Astrocyte of the cerebellum (primary cell): ENCODE measurements at regions not wholly inside any gene's neighbourhood (a gene's known extent, or its start where the extent isn't known, plus 50 kb on each side); places are given as distances from the start of the nearest gene placed in this dataset.

ENCODE experiments used
- DNase-seq: peaks from one replicate; pipeline ENCODE4 v3.0.0-alpha.2; 2011; ENCODE audit warnings: low read depth
- H3K4me3 ChIP-seq: 2 replicates; pipeline ENCODE4 v1.5.1; 2011; ENCODE audit warnings: mild to moderate bottlenecking, low read depth, low read length, moderate library complexity
- CTCF ChIP-seq: IDR thresholded peaks from 2 replicates; pipeline ENCODE4 v1.5.1; 2012; ENCODE audit warnings: low read length, low read depth, moderate library complexity, mild to moderate bottlenecking; ENCODE audit errors: missing control alignments
- in situ Hi-C: cut with HindIII; loops from 2 replicates; pipeline ENCODE4 v1.10.0; 2017; ENCODE audit warnings: low sequenced_read_pairs

DNA sequence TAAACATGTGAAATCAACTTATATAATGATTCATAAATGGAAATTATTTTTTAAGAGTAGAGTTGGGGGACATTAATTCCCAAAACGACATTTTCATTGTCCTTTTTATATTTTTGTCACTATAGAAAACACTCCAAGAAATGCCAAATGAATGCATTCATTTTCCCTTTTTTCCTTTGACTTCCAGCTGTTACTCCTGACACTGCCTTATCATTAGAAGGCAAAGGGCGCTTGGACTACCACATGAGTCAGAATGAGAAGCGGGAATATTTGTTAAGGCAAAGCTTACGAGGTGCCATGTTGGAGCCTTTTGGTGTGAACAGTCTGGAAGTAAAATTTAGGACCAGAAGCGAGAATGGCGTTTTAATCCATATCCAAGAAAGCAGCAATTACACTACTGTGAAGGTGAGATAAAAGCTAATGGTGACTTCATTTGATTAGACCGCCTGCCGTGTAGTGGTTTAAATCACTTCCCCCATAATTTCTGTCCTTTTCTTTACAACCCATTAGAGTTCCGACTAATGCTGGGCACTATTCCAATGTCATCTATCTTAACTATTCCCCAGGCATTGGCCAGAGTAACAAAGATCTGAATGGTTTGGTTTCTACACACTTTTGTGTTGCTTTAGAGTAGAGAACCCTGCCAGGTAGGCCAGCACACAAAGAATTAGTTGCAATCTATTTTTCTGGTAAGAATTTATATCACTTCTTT lies 166.7 kb downstream of the FAT4 start:
- no peak overlapping the region for H3K4me3 ChIP-seq
- in situ Hi-C loops: no loop called here
- no peak for DNase-seq
- TF ChIP-seq CTCF: no peak

- no peak overlapping the region for H3K4me3 ChIP-seq
- in situ Hi-C loops: no loop called here
- no peak for DNase-seq
- no peak for TF ChIP-seq CTCF
These were observed 168.1 kb downstream of the FAT4 start for GRCh38 chr4:125482822-125483221.

DNA sequence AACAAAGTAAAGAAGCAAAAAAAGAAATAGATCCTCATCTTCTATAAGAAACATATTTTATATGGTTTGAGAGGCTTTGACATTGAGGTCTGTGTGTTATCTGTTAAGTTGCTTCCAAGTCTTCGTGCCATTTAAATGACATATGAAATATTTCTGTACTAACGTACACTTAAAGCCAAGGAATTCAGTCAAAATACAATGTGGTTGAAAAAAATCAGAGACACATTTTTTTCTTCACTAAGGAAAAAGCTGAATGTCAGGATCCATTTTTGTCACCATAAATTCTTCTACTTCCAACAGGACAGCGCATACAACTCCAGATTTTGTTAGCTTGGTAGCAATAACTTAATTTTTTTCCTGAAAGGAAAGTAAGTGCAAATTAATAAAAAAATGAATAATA lies 168.5 kb downstream of the FAT4 start:
- DNase-seq: no peak
- TF ChIP-seq CTCF: no peak

DNA sequence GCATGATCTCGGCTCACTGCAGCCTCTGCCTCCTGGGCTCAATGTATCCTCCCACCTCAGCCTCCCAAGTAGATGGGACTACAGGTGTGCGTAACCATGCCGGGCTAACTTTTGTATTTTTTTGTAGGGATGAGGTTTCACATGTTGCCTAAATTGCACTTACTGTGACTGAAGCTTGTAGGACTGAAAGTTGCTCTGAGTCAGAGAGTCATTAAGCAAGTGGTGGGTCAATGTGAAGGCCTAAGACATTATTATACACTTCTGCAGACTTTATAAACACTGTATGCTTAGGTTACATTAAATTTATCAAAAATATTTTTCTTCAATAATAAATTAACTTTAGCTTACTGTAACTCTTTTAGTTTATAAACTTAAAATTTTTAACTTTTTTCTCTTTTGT lies 170.2 kb downstream of the FAT4 start:
- no peak for TF ChIP-seq CTCF
- DNase-seq: no peak
- no peak overlapping the region for H3K4me3 ChIP-seq
- in situ Hi-C loops: no loop called here

More for the DNA sequence above, 168.5 kb downstream of the FAT4 start:
- no peak overlapping the region for H3K4me3 ChIP-seq
- in situ Hi-C loops: no loop called here

DNA sequence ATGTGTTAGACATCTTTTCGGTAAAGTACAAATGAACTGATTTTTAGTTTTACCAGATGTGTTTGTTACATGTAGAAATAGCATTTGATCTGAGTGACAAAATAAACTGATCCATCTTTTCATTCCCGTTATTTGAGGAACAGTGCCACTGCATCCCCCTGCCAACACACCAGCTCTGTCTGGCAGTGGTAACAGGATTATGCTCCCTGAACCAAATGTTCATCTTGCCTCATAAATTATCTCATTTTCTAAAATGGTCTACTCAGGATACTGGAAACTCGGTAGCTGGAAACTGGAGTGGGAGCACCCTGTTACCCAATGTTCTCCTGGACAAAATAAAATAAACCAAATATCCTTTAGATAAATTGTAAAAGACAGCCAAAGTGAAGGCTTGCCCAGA lies 171.6 kb downstream of the FAT4 start:
- no peak for TF ChIP-seq CTCF
- in situ Hi-C loops: no loop called here

GRCh38 chr4:125489952-125490690 lies 175.4 kb downstream of the FAT4 start:
- H3K4me3 ChIP-seq: no peak overlapping the region
- TF ChIP-seq CTCF: no peak
- DNase-seq: no peak
- in situ Hi-C loops: no loop called here

More for the DNA sequence above, 171.6 kb downstream of the FAT4 start:
- no peak overlapping the region for H3K4me3 ChIP-seq
- DNase-seq: no peak
